Adipocyte (in vitro differentiated cells): ENCODE measurements at regions not wholly inside any gene's neighbourhood (a gene's known extent, or its start where the extent isn't known, plus 50 kb on each side); places are given as distances from the start of the nearest gene placed in this dataset.
"Not testable (repeated sequence)": the region's sequence is repeated elsewhere in the genome, so short reads cannot be mapped to it uniquely, and the experiment has no call there.

Source experiments
- DNase-seq: peaks from one replicate; pipeline ENCODE4 v3.0.0-alpha.2; 2015; ENCODE audit warnings: low read depth
- H3K27me3 ChIP-seq: replicated peaks from 2 replicates; pipeline ENCODE4 v1.7.0; 2013; ENCODE audit warnings: mild to moderate bottlenecking, low read length, moderate library complexity; ENCODE audit not compliant: control insufficient read depth, insufficient read depth
- H3K36me3 ChIP-seq: 2 replicates; pipeline ENCODE4 v1.7.0; 2013; ENCODE audit warnings: low read length, mild to moderate bottlenecking, moderate library complexity; ENCODE audit not compliant: control insufficient read depth, insufficient read depth, severe bottlenecking
- H3K4me1 ChIP-seq: 2 replicates; pipeline ENCODE4 v1.7.0; 2013; ENCODE audit warnings: mild to moderate bottlenecking, low read length, moderate library complexity; ENCODE audit not compliant: control insufficient read depth, insufficient read depth
- H3K4me3 ChIP-seq: 2 replicates; pipeline ENCODE4 v1.7.0; 2013; ENCODE audit warnings: mild to moderate bottlenecking, low read length, moderate library complexity
- H3K9ac ChIP-seq: 2 replicates; pipeline ENCODE4 v1.7.0; 2013; ENCODE audit warnings: mild to moderate bottlenecking, low read length, moderate library complexity
- H3K9me3 ChIP-seq: 2 replicates; pipeline ENCODE4 v1.7.0; 2013; ENCODE audit warnings: mild to moderate bottlenecking, low read length, moderate library complexity; ENCODE audit not compliant: control insufficient read depth

DNA sequence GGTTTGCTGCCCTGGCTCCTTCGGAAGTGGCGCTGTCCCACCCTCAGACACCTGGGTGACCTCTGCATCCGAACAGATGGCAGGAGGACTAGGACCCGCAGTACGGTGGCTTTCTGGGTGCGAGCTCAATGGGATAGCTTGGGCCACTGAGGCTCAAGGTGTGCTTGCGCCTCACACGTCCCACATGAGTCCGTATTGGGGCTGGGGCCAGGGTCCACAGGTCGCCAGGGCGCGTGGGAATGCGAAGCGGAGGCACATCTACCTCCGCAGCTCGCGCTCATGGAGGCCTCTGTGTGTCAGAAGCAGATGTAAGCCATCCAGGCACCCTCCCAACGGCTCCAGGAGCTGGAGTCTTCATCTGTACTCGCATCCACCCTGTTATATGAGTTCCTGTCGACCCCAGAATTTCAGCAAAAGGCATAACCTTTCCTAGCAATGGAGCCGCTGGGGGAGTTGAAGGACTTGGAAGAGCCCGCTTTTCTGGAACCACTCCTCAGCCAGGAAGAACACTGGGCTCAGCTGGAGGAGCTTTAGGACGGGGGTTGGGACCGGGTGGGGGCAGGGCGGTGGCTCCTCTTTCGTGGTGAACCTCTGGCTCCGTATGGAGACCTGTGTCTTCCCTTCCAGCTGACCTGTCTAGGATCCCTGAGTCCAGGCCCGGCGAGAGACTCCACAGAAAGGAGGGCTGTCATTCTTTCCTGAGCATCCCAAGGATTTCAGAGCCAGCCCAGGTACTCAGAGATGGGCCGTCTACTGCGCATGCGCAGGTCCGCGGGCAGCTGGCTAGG lies 1932.8 kb upstream of the DEFB115 start:
- not testable (repeated sequence) for DNase-seq, H3K9ac ChIP-seq, H3K9me3 ChIP-seq, H3K4me3 ChIP-seq, H3K27me3 ChIP-seq, H3K36me3 ChIP-seq, H3K4me1 ChIP-seq

DNA sequence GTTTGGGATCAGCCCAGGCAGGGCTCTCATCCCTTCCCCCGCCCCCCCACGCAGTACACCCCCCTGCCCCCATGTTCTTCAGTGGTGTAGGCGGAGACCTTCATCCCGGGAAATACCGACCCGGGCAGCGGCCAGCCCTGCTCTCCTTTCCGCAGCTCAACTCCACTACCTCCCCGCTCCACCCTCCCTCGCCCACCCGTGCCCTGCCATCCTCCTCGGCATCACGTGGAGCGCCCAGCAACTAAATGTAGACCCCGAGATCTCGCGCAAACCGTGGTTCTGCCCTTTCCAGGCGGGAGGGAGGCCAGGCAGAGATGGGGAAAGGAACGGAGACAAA lies 1932.2 kb upstream of the DEFB115 start:
- no peaks in the 10 kb centered on the region for H3K36me3 ChIP-seq
- H3K4me1 ChIP-seq = no peaks in the 10 kb centered on the region
- no peak overlapping the region for H3K4me3 ChIP-seq
- DNase-seq = no peak
- H3K9me3 ChIP-seq = no peaks in the 10 kb centered on the region
- H3K9ac ChIP-seq = no peak overlapping the region
- no peaks in the 10 kb centered on the region for H3K27me3 ChIP-seq

DNA sequence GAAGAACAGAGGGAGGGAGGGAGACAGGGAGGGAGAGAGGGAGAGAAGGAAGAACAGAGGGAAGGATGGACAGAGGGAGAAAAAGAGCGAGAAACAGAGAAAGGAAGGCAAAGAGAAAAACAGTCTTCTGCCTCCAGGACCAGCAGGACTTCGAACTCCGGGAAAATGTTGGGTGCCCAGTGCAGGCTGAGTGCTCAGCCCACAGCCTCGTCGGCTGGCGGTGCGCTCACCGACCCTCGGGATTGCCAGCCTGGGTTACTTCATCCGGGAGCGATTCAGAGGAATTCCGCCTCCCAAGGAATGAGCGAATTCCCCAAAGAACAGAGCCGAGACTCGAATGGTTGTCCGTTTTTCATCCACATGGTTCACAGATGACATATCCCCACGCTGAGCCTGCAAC lies 1931.7 kb upstream of the DEFB115 start:
- not testable (repeated sequence) for H3K4me1 ChIP-seq, H3K36me3 ChIP-seq, H3K9me3 ChIP-seq, DNase-seq, H3K4me3 ChIP-seq, H3K27me3 ChIP-seq, H3K9ac ChIP-seq

DNA sequence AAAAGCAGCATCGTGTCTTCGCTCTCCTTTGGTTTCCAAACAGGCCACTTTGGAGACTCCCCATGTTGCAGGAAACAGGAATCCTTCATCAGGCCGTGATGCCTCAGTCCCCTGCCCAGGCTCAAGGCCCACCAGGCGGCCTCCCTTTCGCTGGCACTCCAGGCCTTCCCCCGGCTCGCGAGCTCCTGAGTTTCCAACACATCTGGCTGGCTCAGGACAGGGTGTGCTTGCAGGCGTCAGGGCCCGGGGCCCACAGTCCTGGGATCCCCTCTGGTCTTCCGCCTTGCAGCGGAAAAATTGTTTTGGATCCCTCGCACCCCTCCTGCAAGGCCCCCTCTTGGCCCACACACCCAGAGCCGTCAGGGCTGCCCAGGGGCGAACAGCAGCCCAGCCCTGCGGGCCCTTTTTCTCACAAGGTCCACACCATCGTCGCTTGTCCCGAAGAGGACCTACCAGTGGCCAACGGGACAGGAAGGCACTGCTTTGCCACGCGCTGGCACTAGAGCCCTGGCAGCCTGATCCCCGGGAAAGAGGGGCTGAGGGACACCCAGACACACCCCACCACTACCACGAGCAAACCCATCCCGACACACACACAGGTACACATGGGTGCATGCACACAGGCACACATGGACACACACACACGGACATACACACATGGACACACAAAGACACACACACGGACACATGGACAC lies 1930.9 kb upstream of the DEFB115 start:
- Histone ChIP-seq H3K36me3 (no peaks in the 10 kb centered on the region), H3K27me3 (no peaks in the 10 kb centered on the region), H3K4me3 (no peak overlapping the region), H3K9ac (no peak overlapping the region), H3K4me1 (no peaks in the 10 kb centered on the region), H3K9me3 (no peaks in the 10 kb centered on the region)
- no peak for DNase-seq

DNA sequence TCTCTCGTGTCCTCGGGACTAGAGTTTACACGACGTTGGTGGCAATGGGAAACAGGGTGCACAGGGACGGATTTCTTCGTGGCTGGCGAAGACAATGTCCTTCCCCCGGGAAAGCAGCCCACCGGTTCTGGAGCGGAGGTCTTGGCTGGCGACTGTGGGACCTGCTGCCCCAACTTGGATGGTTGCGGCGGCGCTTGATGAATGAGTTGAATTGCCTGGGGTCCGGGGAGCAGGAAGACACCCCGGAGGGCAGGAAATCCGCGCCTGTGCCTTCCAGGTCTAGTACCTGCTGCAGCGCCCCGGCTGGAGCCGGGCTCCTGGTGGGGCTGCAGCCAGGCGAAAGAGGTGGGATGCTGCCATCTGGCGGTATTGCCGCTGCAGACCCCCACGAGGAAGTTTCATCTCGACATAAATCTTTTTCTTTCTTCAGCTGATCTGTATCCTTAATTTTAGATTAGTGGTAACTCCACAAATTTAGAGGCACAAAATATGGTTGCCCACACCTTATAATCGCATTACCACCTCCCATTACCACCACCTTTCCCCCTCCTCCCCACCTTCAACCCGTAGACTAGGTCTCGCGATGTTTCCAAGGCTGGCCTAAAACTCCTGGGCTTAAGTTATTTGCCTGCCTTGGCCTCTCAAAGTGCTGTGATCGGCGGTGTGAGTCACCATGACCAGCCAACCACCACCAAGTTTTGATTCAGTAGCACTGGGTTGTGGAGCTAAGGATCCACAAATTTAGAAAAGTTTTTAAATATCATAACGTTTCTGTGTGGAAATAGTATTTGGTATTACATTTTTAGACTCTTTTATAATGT lies 1929.7 kb upstream of the DEFB115 start:
- not testable (repeated sequence) for H3K9ac ChIP-seq, H3K27me3 ChIP-seq, H3K4me3 ChIP-seq, H3K36me3 ChIP-seq, H3K9me3 ChIP-seq, H3K4me1 ChIP-seq, DNase-seq

DNA sequence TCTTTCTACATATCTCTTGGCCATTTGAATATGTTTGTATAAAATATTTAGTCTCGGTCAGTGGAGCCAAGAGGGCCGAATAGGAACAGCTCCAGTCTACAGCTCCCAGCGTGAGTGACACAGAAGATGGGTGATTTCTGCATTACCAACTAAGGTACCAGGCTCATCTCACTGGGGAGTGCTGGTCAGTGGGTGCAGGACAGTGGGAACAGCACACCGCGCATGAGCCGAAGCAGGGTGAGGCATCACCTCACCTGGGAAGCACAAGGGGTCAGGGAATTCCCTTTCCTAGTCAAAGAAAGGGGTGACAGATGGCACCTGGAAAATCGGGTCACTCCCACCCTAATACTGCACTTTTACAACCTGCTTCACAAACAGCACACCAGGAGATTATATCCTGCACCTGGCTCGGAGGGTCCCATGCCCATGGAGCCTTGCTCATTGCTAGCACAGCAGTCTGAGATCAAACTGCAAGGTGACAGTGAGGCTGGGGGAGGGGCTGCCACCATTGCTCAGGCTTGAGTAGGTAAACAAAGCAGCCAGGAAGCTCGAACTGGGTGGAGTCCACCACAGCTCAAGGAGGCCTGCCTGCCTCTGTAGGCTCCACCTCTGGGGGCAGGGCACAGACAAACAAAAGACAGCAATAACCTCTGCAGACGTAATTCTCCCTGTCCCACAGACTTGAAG lies 1926.9 kb upstream of the DEFB115 start:
- H3K27me3 ChIP-seq, H3K9ac ChIP-seq, H3K4me1 ChIP-seq, H3K36me3 ChIP-seq, H3K4me3 ChIP-seq, H3K9me3 ChIP-seq, DNase-seq: not testable (repeated sequence)

DNA sequence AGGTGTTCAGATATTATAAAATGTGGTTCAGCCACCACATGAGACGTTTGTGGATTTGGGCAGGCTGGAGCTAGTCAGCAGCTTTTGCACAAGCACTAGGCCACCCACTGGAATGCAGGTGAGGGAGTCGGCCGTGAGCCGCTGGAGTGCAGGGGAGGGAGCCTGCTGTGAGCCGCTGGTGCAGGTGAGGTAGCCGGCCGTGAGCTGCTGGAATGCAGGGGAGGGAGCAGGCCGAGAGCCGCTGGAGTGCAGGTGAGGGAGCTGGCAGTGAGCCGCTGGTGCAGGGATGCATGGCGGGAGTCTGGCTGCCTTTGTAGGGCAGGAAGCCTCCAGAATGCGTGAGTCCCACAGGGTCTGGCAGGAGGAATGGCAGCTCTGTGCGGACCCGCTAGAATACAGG lies 1907.6 kb upstream of the DEFB115 start:
- no peak for DNase-seq
- H3K9ac ChIP-seq = no peak overlapping the region
- no peaks in the 10 kb centered on the region for H3K4me1 ChIP-seq
- H3K9me3 ChIP-seq = no peaks in the 10 kb centered on the region
- H3K36me3 ChIP-seq = no peaks in the 10 kb centered on the region
- H3K27me3 ChIP-seq = no peaks in the 10 kb centered on the region
- no peak overlapping the region for H3K4me3 ChIP-seq

DNA sequence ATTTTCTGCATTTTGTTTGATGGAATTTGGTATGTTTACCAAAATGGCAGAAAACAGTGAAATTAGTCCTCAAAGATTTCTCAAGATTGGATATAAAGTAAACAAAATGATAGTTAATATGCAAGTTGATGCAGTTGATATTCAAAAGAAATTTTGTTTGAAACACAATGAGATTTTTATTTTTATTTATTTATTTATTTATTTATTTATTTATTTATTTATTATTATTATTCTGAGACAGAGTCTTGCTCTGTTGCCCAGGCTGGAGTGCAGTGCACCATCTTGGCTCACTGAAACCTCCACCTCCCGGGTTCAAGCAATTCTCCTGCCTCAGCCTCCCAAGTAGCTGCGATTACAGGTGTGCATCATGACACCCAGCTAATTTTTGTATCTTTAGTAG lies 1881.5 kb upstream of the DEFB115 start:
- DNase-seq, H3K9ac ChIP-seq, H3K4me1 ChIP-seq, H3K9me3 ChIP-seq, H3K27me3 ChIP-seq, H3K36me3 ChIP-seq, H3K4me3 ChIP-seq: not testable (repeated sequence)

DNA sequence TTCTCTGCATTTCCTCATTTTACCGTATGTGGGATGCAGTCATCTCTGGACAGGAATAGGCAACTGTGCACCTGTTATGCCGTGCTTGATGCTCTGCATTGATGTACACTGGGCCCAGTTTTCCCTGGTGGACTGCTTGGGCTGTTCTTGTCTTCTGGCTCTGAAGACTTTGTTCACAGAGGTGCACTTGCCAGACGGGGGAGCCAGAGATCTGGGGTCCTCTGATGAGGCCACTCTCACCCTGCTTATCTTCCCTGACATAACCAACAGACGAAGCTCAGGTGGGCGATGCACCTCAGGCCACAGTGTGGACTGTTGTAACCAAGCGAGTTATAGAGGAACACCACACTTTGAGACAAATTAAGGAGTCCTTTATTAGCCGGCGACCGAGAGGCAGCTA lies 1864.6 kb upstream of the DEFB115 start:
- not testable (repeated sequence) for H3K4me3 ChIP-seq

DNA sequence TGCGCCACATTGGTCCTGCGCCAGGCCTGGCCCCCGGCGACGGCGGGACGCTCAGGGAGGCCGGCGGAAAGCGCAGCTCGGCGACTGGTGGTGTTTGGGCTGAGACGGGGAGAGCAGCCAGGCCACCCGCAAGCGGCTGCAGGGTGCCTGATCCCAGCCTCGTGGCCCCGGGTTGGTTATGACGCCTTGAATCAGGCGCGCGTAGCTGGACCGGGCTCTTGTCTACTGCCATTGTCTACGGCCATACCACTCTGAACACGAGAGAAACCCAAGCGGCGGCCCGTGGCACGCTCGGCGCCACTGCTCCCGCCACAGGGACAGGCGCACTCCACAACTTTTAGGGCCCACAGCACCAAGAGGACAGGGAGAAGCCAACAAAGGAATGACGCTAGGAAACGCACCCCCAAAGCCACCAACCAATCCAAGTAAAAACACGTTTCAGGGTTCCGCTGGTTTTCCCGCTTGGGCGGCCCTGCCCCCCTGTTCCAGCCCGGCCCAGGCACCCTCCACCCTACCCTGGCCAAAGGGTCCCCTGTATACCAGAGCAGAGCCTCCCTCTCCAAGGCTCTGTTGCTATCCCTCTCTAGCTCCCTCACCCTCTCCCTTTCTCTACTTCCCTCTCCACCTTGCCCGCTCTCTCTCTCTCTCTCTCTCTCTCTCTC lies 1849.3 kb upstream of the DEFB115 start:
- H3K4me3 ChIP-seq = no peak overlapping the region
- no peaks in the 10 kb centered on the region for H3K27me3 ChIP-seq
- no peak for DNase-seq
- H3K9me3 ChIP-seq = no peaks in the 10 kb centered on the region
- H3K9ac ChIP-seq = no peak overlapping the region
- H3K4me1 ChIP-seq = no peaks in the 10 kb centered on the region
- H3K36me3 ChIP-seq = no peaks in the 10 kb centered on the region

More for the DNA sequence above, 1864.6 kb upstream of the DEFB115 start:
- not testable (repeated sequence) for DNase-seq, H3K36me3 ChIP-seq, H3K9ac ChIP-seq, H3K27me3 ChIP-seq, H3K4me1 ChIP-seq, H3K9me3 ChIP-seq

DNA sequence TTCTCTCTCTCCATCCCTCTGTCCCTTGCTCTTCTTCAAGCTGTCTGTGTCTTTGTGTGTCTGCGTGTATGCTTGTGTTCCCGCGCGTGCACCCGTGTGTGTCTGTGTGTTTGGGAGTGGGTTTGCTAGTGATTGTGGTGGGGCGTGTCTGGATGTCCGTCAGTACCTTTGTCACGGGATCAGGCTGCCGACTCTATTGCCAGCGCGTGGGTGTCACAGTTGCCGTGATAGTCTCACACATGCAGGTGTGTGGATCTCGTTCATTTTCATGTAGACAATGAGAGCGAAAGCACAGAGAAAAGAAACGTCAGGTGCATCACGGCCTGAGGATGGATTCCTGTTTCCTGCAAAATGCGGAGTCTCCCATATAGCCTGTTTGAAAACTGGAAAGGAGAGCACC lies 1848.8 kb upstream of the DEFB115 start:
- not testable (repeated sequence) for H3K9me3 ChIP-seq, DNase-seq, H3K4me1 ChIP-seq, H3K27me3 ChIP-seq, H3K36me3 ChIP-seq, H3K9ac ChIP-seq, H3K4me3 ChIP-seq
